Fibroblast of mammary gland (primary cell): ENCODE measurements at regions not wholly inside any gene's neighbourhood (a gene's known extent, or its start where the extent isn't known, plus 50 kb on each side); places are given as distances from the start of the nearest gene placed in this dataset.

Source experiments
- DNase-seq: peaks from one replicate; pipeline ENCODE4 v3.0.0-alpha.2; 2010; ENCODE audit warnings: low read depth
- H3K4me3 ChIP-seq: 2 replicates; pipeline ENCODE4 v1.5.1; 2011; ENCODE audit warnings: low read depth, mild to moderate bottlenecking, low read length, moderate library complexity; ENCODE audit not compliant: control insufficient read depth
- CTCF ChIP-seq: conservative IDR thresholded peaks from 2 replicates; pipeline ENCODE4 v1.5.1; 2011; ENCODE audit warnings: low read depth, low read length, inconsistent platforms; ENCODE audit not compliant: control insufficient read depth, insufficient read depth

- no peak overlapping the region for H3K4me3 ChIP-seq
- no peak for TF ChIP-seq CTCF
- no peak for DNase-seq
These were observed 792.2 kb downstream of the SLC4A3 start for GRCh38 chr2:220419647-220420046.

DNA sequence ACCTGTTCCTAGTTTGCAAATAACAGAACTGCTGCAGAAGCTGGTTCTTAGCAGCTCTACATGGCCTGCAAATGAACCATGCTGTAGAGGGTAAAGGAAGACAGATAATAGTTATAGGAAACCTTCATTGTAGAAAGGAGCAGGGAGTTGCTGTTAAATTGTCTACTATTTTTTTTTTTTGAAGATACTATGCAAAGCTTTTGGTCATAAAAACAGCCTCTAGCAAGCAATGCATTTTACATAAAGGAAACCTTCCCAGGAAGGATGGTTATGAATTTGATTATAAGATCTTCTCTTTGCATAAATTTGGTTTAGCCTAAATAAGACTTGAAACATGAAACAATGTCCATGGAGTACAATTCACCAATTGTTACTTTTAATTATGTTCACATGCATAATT, 793.4 kb downstream of the SLC4A3 start:
- no peak overlapping the region for H3K4me3 ChIP-seq
- TF ChIP-seq CTCF, result no peak
- DNase-seq, result no peak

- no peak for DNase-seq
- no peak for TF ChIP-seq CTCF
- H3K4me3 ChIP-seq, result no peak overlapping the region
These were observed 795.2 kb downstream of the SLC4A3 start for GRCh38 chr2:220422676-220423075.

DNA sequence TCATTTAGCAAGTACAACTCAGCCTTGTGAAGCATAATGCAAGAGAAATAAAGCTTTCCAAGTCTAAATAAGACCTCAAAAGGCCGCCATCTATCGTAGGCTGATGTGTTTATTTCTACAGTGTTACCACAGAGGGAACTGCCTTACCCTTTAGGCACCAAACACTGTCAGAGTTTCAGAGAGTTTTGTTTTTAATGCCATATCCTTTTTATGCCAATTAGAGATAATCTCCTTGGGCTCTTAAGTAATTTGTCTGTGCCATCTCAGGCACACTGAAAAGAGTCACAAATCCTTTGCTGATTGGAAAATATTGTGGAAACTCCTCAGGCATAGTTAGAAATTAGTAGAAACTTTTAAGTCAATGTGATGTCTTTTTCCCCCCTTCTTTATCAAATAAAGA, 797.1 kb downstream of the SLC4A3 start:
- no peak for TF ChIP-seq CTCF
- no peak overlapping the region for H3K4me3 ChIP-seq

DNA sequence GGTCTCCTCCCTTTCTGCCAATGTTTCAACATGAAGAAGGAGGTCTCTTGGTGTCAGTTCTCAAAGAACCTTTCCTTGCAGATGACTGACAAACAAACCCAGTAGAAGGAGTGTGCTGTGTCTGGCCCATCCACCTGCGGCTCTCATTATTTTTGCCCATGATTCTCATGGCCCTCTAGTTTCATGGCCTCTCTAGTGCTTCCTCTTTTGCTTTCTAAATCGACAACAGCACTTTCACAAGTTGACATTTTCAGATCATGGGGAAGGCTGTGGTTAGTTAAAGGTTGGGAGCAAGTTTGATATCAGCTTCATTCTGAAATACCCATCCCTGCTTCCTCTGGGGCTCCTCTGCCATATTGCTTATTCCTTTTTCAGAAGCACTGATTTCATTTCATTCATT, 805.2 kb downstream of the SLC4A3 start:
- no peak overlapping the region for H3K4me3 ChIP-seq
- no peak for DNase-seq
- no peak for TF ChIP-seq CTCF

More for the DNA sequence above, 797.1 kb downstream of the SLC4A3 start:
- DNase-seq, result no peak

- no peak overlapping the region for H3K4me3 ChIP-seq
- DNase-seq, result no peak
- TF ChIP-seq CTCF, result no peak
These were observed 805.7 kb downstream of the SLC4A3 start for GRCh38 chr2:220433131-220433530.

DNA sequence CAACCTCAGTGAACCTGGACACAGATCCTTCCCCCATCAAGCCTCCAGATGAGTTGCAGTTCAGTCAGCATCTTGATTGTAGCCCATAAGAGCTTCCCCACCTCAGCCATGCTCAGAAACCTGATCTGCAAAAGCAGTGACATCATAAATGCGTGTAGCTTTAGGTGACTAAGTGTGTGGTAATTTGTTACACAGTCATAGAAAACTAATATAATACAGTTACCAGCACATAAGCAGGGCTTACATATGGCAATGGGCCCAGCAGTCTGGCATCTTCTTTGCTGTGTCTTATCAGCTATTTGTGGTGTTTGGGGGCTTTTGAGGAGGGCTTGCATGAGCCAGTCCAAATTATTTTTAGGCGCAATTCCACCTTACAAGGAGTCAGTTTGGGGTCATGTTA, 807.0 kb downstream of the SLC4A3 start:
- peak; percentile 92 for DNase-seq
- TF ChIP-seq CTCF, result no peak
- no peak overlapping the region for H3K4me3 ChIP-seq
